GM23338 (cell line): ENCODE measurements at regions not wholly inside any gene's neighbourhood (a gene's known extent, or its start where the extent isn't known, plus 50 kb on each side); places are given as distances from the start of the nearest gene placed in this dataset.

ENCODE experiments used
- ATAC-seq: fragments of 200-7000 bp; cut with Tn5 transposase; 3 replicates; pipeline ENCODE4 v1.9.1; 2020
- DNase-seq: peaks from one replicate; pipeline ENCODE4 v3.0.0-alpha.2; 2015; ENCODE audit warnings: low spot score
- H2AFZ ChIP-seq: fragments of 200-600 bp; sonication (generic); 2 replicates; pipeline ENCODE4 v1.8.0; 2016; ENCODE audit warnings: antibody characterized with exemption, mild to moderate bottlenecking, moderate library complexity
- H3F3A ChIP-seq: fragments of 200-600 bp; sonication (generic); replicated peaks from 2 replicates; pipeline ENCODE4 v1.8.0; 2017; ENCODE audit warnings: antibody characterized with exemption, mixed run types, low read depth
- H3K27ac ChIP-seq: fragments of 200-600 bp; sonication (generic); 2 replicates; pipeline ENCODE4 v1.6.1; 2016; ENCODE audit warnings: low read depth
- H3K27me3 ChIP-seq: fragments of 200-600 bp; sonication (generic); 2 replicates; pipeline ENCODE4 v1.8.0; 2016; ENCODE audit warnings: mild to moderate bottlenecking, mixed run types, moderate library complexity; ENCODE audit not compliant: insufficient read depth
- H3K36me3 ChIP-seq: fragments of 200-600 bp; sonication (generic); 2 replicates; pipeline ENCODE4 v1.8.0; 2016; ENCODE audit warnings: mild to moderate bottlenecking; ENCODE audit not compliant: insufficient read depth
- H3K4me1 ChIP-seq: fragments of 200-600 bp; sonication (generic); 2 replicates; pipeline ENCODE4 v1.8.0; 2016; ENCODE audit warnings: mild to moderate bottlenecking, moderate library complexity; ENCODE audit not compliant: insufficient read depth
- H3K4me2 ChIP-seq: fragments of 200-600 bp; sonication (generic); 2 replicates; pipeline ENCODE4 v1.7.1; 2017; ENCODE audit warnings: mixed run types
- H3K4me3 ChIP-seq: fragments of 200-600 bp; sonication (generic); 2 replicates; pipeline ENCODE4 v1.6.1; 2016; ENCODE audit warnings: mixed run types
- H3K79me2 ChIP-seq: fragments of 200-600 bp; sonication (generic); replicated peaks from 2 replicates; pipeline ENCODE4 v1.8.0; 2017; ENCODE audit warnings: mild to moderate bottlenecking; ENCODE audit not compliant: insufficient read depth
- H3K9me2 ChIP-seq: fragments of 200-600 bp; sonication (generic); 2 replicates; pipeline ENCODE4 v1.8.0; 2017; ENCODE audit not compliant: insufficient read depth
- H4K20me1 ChIP-seq: fragments of 200-600 bp; sonication (generic); replicated peaks from 2 replicates; pipeline ENCODE4 v1.8.0; 2017; ENCODE audit warnings: mild to moderate bottlenecking; ENCODE audit not compliant: insufficient read depth
- H3K27ac Mint-ChIP-seq: 2 replicates; pipeline ENCODE4 v1.8.0; 2020; ENCODE audit warnings: inconsistent platforms, mild to moderate bottlenecking, moderate library complexity, mixed read lengths
- H3K27me3 Mint-ChIP-seq: 3 replicates; pipeline ENCODE4 v1.8.0; 2022; ENCODE audit warnings: low read depth, mild to moderate bottlenecking, moderate library complexity, mixed read lengths, inconsistent platforms; ENCODE audit not compliant: insufficient read depth, poor library complexity
- H3K36me3 Mint-ChIP-seq: 3 replicates; pipeline ENCODE4 v1.8.0; 2021; ENCODE audit warnings: low read depth, mild to moderate bottlenecking, inconsistent platforms, moderate library complexity, mixed read lengths
- H3K4me1 Mint-ChIP-seq: 3 replicates; pipeline ENCODE4 v1.8.0; 2020; ENCODE audit warnings: mild to moderate bottlenecking, inconsistent platforms, mixed read lengths
- H3K4me3 Mint-ChIP-seq: 3 replicates; pipeline ENCODE4 v1.8.0; 2021; ENCODE audit warnings: moderate library complexity, mild to moderate bottlenecking, inconsistent platforms, mixed read lengths
- H3K9me3 Mint-ChIP-seq: 3 replicates; pipeline ENCODE4 v1.8.0; 2020; ENCODE audit warnings: moderate library complexity, mild to moderate bottlenecking, inconsistent platforms, mixed read lengths
- CREB1 ChIP-seq: fragments of 250-450 bp; sonication (Bioruptor Pico); IDR thresholded peaks from 2 replicates; pipeline ENCODE4 v1.5.0; 2020; ENCODE audit warnings: low read depth, mild to moderate bottlenecking, moderate library complexity
- EZH2 ChIP-seq: fragments of 200-600 bp; sonication (generic); IDR thresholded peaks from one replicate; pipeline ENCODE4 v1.8.0; 2017; ENCODE audit warnings: antibody characterized with exemption, mild to moderate bottlenecking, low read depth; ENCODE audit not compliant: unreplicated experiment
- EZH2phosphoT487 ChIP-seq: fragments of 200-600 bp; sonication (generic); IDR thresholded peaks from one replicate; pipeline ENCODE4 v1.8.1; 2018; ENCODE audit warnings: antibody characterized with exemption; ENCODE audit not compliant: unreplicated experiment
- JUNB ChIP-seq: IDR thresholded peaks from one replicate; pipeline ENCODE4 v1.6.1; 2016; ENCODE audit warnings: antibody characterized with exemption; ENCODE audit not compliant: unreplicated experiment
- ZNF114 ChIP-seq: fragments of 250-450 bp; sonication (Bioruptor Pico); IDR thresholded peaks from 2 replicates; pipeline ENCODE4 v1.5.0; 2020; ENCODE audit warnings: mild to moderate bottlenecking, moderate library complexity
- ZNF331 ChIP-seq: fragments of 250-450 bp; sonication (Bioruptor Pico); IDR thresholded peaks from 2 replicates; pipeline ENCODE4 v1.5.0; 2020; ENCODE audit warnings: low read depth, mild to moderate bottlenecking, moderate library complexity
- TF ChIP-seq, protein P1 (sequence below): IDR thresholded peaks from one replicate; pipeline ENCODE4 v1.6.1; 2018; ENCODE audit warnings: antibody characterized with exemption; ENCODE audit not compliant: unreplicated experiment
- TF ChIP-seq, protein P2 (sequence below): IDR thresholded peaks from 2 replicates; pipeline ENCODE4 v1.6.1; 2016; ENCODE audit warnings: antibody characterized with exemption
- TF ChIP-seq, protein P3 (sequence below), 2 experiments: fragments of 200-600 bp in 1 of 2; sonication (generic) in 1 of 2; conservative IDR thresholded peaks; 2 replicates each; pipeline versions ENCODE4 v1.5.1 to v1.6.1; 2016 to 2017; ENCODE audit warnings: antibody characterized with exemption in 2 of 2, low read depth in 2 of 2, mild to moderate bottlenecking in 2 of 2, moderate library complexity in 1 of 2
- TF ChIP-seq, protein P4 (sequence below): fragments of 250-450 bp; sonication (Bioruptor Pico); IDR thresholded peaks from 2 replicates; pipeline ENCODE4 v1.5.0; 2020; ENCODE audit warnings: mild to moderate bottlenecking, moderate library complexity

DNA sequence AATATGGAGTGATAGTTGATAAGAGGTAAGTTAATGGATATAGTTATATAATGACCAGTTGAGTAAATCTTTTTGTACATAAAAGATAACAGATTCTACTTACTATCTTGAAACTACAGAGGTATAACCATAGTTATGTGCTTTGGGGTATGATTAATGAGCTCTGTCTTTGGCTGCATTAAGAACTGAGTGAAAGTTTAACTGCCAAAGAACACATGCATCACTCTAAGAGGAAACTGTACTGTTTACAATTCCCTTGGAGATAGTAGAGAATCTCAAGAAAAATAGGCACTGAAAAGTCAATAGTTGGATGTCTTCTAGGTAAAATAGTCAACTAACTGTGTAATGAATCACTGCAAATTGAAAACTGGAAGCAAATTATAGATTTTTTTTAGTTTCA is 1129.5 kb downstream of the EPHA7 start (continued):
- TF ChIP-seq, protein P1, sequence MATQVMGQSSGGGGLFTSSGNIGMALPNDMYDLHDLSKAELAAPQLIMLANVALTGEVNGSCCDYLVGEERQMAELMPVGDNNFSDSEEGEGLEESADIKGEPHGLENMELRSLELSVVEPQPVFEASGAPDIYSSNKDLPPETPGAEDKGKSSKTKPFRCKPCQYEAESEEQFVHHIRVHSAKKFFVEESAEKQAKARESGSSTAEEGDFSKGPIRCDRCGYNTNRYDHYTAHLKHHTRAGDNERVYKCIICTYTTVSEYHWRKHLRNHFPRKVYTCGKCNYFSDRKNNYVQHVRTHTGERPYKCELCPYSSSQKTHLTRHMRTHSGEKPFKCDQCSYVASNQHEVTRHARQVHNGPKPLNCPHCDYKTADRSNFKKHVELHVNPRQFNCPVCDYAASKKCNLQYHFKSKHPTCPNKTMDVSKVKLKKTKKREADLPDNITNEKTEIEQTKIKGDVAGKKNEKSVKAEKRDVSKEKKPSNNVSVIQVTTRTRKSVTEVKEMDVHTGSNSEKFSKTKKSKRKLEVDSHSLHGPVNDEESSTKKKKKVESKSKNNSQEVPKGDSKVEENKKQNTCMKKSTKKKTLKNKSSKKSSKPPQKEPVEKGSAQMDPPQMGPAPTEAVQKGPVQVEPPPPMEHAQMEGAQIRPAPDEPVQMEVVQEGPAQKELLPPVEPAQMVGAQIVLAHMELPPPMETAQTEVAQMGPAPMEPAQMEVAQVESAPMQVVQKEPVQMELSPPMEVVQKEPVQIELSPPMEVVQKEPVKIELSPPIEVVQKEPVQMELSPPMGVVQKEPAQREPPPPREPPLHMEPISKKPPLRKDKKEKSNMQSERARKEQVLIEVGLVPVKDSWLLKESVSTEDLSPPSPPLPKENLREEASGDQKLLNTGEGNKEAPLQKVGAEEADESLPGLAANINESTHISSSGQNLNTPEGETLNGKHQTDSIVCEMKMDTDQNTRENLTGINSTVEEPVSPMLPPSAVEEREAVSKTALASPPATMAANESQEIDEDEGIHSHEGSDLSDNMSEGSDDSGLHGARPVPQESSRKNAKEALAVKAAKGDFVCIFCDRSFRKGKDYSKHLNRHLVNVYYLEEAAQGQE = no peak
- TF ChIP-seq ZNF114 (CRISPR knock-in tag) = no peak
- TF ChIP-seq EZH2phosphoT487 = no peak
- no peak for TF ChIP-seq JUNB
- TF ChIP-seq, protein P2, sequence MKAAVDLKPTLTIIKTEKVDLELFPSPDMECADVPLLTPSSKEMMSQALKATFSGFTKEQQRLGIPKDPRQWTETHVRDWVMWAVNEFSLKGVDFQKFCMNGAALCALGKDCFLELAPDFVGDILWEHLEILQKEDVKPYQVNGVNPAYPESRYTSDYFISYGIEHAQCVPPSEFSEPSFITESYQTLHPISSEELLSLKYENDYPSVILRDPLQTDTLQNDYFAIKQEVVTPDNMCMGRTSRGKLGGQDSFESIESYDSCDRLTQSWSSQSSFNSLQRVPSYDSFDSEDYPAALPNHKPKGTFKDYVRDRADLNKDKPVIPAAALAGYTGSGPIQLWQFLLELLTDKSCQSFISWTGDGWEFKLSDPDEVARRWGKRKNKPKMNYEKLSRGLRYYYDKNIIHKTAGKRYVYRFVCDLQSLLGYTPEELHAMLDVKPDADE = no peak
- TF ChIP-seq ZNF331 (CRISPR knock-in tag) = no peak
- no peak for TF ChIP-seq CREB1 (CRISPR knock-in tag)
- TF ChIP-seq, protein P3, sequence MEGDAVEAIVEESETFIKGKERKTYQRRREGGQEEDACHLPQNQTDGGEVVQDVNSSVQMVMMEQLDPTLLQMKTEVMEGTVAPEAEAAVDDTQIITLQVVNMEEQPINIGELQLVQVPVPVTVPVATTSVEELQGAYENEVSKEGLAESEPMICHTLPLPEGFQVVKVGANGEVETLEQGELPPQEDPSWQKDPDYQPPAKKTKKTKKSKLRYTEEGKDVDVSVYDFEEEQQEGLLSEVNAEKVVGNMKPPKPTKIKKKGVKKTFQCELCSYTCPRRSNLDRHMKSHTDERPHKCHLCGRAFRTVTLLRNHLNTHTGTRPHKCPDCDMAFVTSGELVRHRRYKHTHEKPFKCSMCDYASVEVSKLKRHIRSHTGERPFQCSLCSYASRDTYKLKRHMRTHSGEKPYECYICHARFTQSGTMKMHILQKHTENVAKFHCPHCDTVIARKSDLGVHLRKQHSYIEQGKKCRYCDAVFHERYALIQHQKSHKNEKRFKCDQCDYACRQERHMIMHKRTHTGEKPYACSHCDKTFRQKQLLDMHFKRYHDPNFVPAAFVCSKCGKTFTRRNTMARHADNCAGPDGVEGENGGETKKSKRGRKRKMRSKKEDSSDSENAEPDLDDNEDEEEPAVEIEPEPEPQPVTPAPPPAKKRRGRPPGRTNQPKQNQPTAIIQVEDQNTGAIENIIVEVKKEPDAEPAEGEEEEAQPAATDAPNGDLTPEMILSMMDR (conservative IDR thresholded peaks at IDR 0.05; ENCODE audit: low read depth in 2 of 2) = no peak

DNA sequence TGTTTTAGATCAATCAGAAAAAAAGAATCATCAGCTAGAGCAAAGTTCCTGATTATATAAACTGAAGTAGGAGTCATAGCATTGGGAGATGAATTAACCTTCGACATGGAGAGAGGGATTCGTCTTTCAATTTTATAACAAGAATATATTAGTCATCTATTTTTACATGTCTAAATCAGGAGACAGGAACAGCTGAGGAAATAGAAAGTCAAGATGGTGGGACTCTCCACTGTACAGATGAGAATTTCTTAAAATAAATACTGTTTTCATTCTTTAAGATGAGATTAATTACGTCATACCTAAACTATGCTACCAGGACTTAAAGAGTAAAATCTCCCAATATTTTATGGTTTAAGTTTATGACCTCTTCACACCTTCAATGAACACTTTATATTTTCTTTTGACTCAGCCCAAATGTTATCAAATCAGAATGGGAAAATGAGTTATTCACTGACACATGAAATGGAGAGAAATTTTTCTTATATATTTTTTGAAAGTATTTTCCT is 1137.7 kb downstream of the EPHA7 start:
- H3K36me3 ChIP-seq = no peaks in the 10 kb centered on the region
- no peak for DNase-seq
- peaks cover 6% of the 10 kb centered on the region for H3K4me1 ChIP-seq
- no peak overlapping the region for H3K4me3 Mint-ChIP-seq
- no peaks in the 10 kb centered on the region for H3K79me2 ChIP-seq
- no peaks in the 10 kb centered on the region for H4K20me1 ChIP-seq
- no peak overlapping the region for H2AFZ ChIP-seq
- H3K27me3 Mint-ChIP-seq = no peaks in the 10 kb centered on the region
- H3K27ac Mint-ChIP-seq = no peak overlapping the region; the same call in 1 of the 2 replicates
- H3K4me3 ChIP-seq = no peak overlapping the region
- no peaks in the 10 kb centered on the region for H3K9me2 ChIP-seq
- H3K9me3 Mint-ChIP-seq = no peaks in the 10 kb centered on the region
- H3K27me3 ChIP-seq = no peaks in the 10 kb centered on the region
- H3K4me1 Mint-ChIP-seq = peaks cover 9% of the 10 kb centered on the region
- H3F3A ChIP-seq = no peaks in the 10 kb centered on the region
- no peak overlapping the region for H3K27ac ChIP-seq
- H3K4me2 ChIP-seq = no peak overlapping the region
- ATAC-seq = no peak
- no peaks in the 10 kb centered on the region for H3K36me3 Mint-ChIP-seq
- TF ChIP-seq, protein P2 = no peak
- TF ChIP-seq ZNF114 (CRISPR knock-in tag) (no peak), JUNB (no peak), EZH2 (no peak)
- TF ChIP-seq, protein P4, sequence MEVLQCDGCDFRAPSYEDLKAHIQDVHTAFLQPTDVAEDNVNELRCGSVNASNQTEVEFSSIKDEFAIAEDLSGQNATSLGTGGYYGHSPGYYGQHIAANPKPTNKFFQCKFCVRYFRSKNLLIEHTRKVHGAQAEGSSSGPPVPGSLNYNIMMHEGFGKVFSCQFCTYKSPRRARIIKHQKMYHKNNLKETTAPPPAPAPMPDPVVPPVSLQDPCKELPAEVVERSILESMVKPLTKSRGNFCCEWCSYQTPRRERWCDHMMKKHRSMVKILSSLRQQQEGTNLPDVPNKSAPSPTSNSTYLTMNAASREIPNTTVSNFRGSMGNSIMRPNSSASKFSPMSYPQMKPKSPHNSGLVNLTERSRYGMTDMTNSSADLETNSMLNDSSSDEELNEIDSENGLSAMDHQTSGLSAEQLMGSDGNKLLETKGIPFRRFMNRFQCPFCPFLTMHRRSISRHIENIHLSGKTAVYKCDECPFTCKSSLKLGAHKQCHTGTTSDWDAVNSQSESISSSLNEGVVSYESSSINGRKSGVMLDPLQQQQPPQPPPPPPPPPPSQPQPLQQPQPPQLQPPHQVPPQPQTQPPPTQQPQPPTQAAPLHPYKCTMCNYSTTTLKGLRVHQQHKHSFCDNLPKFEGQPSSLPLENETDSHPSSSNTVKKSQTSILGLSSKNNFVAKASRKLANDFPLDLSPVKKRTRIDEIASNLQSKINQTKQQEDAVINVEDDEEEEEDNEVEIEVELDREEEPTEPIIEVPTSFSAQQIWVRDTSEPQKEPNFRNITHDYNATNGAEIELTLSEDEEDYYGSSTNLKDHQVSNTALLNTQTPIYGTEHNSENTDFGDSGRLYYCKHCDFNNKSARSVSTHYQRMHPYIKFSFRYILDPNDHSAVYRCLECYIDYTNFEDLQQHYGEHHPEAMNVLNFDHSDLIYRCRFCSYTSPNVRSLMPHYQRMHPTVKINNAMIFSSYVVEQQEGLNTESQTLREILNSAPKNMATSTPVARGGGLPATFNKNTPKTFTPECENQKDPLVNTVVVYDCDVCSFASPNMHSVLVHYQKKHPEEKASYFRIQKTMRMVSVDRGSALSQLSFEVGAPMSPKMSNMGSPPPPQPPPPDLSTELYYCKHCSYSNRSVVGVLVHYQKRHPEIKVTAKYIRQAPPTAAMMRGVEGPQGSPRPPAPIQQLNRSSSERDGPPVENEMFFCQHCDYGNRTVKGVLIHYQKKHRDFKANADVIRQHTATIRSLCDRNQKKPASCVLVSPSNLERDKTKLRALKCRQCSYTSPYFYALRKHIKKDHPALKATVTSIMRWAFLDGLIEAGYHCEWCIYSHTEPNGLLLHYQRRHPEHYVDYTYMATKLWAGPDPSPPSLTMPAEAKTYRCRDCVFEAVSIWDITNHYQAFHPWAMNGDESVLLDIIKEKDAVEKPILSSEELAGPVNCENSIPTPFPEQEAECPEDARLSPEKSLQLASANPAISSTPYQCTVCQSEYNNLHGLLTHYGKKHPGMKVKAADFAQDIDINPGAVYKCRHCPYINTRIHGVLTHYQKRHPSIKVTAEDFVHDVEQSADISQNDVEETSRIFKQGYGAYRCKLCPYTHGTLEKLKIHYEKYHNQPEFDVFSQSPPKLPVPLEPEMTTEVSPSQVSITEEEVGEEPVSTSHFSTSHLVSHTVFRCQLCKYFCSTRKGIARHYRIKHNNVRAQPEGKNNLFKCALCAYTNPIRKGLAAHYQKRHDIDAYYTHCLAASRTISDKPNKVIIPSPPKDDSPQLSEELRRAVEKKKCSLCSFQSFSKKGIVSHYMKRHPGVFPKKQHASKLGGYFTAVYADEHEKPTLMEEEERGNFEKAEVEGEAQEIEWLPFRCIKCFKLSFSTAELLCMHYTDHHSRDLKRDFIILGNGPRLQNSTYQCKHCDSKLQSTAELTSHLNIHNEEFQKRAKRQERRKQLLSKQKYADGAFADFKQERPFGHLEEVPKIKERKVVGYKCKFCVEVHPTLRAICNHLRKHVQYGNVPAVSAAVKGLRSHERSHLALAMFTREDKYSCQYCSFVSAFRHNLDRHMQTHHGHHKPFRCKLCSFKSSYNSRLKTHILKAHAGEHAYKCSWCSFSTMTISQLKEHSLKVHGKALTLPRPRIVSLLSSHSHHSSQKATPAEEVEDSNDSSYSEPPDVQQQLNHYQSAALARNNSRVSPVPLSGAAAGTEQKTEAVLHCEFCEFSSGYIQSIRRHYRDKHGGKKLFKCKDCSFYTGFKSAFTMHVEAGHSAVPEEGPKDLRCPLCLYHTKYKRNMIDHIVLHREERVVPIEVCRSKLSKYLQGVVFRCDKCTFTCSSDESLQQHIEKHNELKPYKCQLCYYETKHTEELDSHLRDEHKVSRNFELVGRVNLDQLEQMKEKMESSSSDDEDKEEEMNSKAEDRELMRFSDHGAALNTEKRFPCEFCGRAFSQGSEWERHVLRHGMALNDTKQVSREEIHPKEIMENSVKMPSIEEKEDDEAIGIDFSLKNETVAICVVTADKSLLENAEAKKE (CRISPR knock-in tag) = no peak
